Natural killer cell treated with Interleukin-12 subunit alpha and Interleukin-12 subunit beta and Interleukin-15 and Interleukin-18, amount 100 ng/mL, for 72 hours (primary cell): ENCODE measurements at regions not wholly inside any gene's neighbourhood (a gene's known extent, or its start where the extent isn't known, plus 50 kb on each side); places are given as distances from the start of the nearest gene placed in this dataset.

Experiments used
- ATAC-seq, 2 donors: fragments of 150-1000 bp; cut with Tn5 transposase in 1 of 2; sonication (Bioruptor Pico), chemical (Tn5 transposase) in 1 of 2; 2 replicates each; pipeline ENCODE4 v1.10.0; 2021
- DNase-seq: peaks from one replicate; pipeline ENCODE4 v3.0.0; 2022; ENCODE audit warnings: low spot score
- H3K27ac Mint-ChIP-seq, 2 donors: 1 replicate in 1 of 2; 2 replicates in 1 of 2; pipeline ENCODE4 v1.8.0; 2022; ENCODE audit warnings: mixed read lengths in 2 of 2, mild to moderate bottlenecking in 1 of 2, moderate library complexity in 1 of 2
- H3K27me3 Mint-ChIP-seq, 2 donors: 1 replicate in 1 of 2; 2 replicates in 1 of 2; pipeline ENCODE4 v1.8.0; 2022; ENCODE audit warnings: mixed read lengths in 2 of 2
- H3K36me3 Mint-ChIP-seq: one replicate; pipeline ENCODE4 v1.8.0; 2022; ENCODE audit warnings: mixed read lengths
- H3K4me1 Mint-ChIP-seq, 2 donors: 1 replicate in 1 of 2; 2 replicates in 1 of 2; pipeline ENCODE4 v1.8.0; 2022; ENCODE audit warnings: low read depth in 2 of 2, mixed read lengths in 2 of 2, mild to moderate bottlenecking in 1 of 2
- H3K4me3 Mint-ChIP-seq: one replicate; pipeline ENCODE4 v1.8.0; 2022; ENCODE audit warnings: mixed read lengths
- H3K9me3 Mint-ChIP-seq: 2 replicates; pipeline ENCODE4 v1.8.0; 2022; ENCODE audit warnings: mixed read lengths

- ATAC-seq (no peak), DNase-seq (no peak)
- H3K9me3 Mint-ChIP-seq: peaks cover 7% of the 10 kb centered on the region
- H3K4me3 Mint-ChIP-seq: no peak overlapping the region
- H3K27ac Mint-ChIP-seq: no peak overlapping the region
- no peaks in the 10 kb centered on the region for H3K27me3 Mint-ChIP-seq
- H3K4me1 Mint-ChIP-seq: no peaks in the 10 kb centered on the region
- H3K36me3 Mint-ChIP-seq: no peaks in the 10 kb centered on the region
These were observed 242.5 kb upstream of the SOX9 start for GRCh38 chr17:71878271-71878670.

DNA sequence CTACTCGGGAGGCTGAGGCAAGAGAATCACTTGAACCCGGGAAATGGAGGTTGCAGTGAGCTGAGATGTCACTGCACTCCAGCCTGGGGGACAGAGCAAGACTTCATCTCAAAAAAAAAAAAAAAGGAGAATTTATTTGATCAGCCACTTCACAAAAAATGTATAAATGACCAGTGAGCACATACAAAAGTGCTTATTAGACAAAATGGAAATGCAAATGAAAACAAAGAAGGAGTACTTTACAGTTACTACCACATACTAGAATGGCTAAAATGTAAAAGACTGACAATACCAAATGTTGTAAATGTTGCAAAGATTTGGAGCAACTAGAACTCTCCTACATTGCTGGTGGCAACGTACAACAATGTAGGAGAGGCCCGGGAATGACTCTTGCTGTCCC is 241.8 kb upstream of the SOX9 start:
- H3K27me3 Mint-ChIP-seq: no peaks in the 10 kb centered on the region
- H3K27ac Mint-ChIP-seq: no peak overlapping the region
- ATAC-seq (no peak), DNase-seq (no peak)
- H3K36me3 Mint-ChIP-seq: no peaks in the 10 kb centered on the region
- peaks cover 10% of the 10 kb centered on the region for H3K9me3 Mint-ChIP-seq
- no peaks in the 10 kb centered on the region for H3K4me1 Mint-ChIP-seq
- H3K4me3 Mint-ChIP-seq: no peak overlapping the region

DNA sequence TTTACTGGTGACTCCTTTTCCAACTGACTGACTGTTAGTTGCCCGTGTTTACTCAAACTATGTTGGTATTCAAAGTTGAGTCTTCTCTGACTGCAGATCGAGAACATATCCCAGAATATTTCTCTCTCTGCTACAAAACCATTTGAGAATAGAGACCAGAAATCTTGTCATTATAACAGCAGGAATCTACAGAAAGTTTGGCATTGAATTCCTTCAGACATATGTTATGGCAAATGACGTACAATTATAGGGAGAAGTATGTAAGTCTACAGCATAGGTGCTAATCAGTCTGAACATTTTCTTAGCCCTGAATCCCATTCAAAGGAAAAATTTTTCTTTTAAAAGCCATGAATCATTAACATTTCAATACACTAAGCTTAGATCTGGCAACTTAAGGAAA is 239.8 kb upstream of the SOX9 start:
- ATAC-seq (no peak), DNase-seq (no peak)
- H3K9me3 Mint-ChIP-seq: peaks cover 11% of the 10 kb centered on the region
- H3K27me3 Mint-ChIP-seq: no peaks in the 10 kb centered on the region
- no peaks in the 10 kb centered on the region for H3K36me3 Mint-ChIP-seq
- no peak overlapping the region for H3K4me3 Mint-ChIP-seq
- H3K27ac Mint-ChIP-seq: no peak overlapping the region
- no peaks in the 10 kb centered on the region for H3K4me1 Mint-ChIP-seq

GRCh38 chr17:71881581-71881980 is 239.2 kb upstream of the SOX9 start:
- no peak for ATAC-seq
- H3K27ac Mint-ChIP-seq: no peak overlapping the region
- no peaks in the 10 kb centered on the region for H3K27me3 Mint-ChIP-seq
- no peaks in the 10 kb centered on the region for H3K4me1 Mint-ChIP-seq
- H3K9me3 Mint-ChIP-seq: peaks cover 9% of the 10 kb centered on the region
- no peak overlapping the region for H3K4me3 Mint-ChIP-seq
- H3K36me3 Mint-ChIP-seq: no peaks in the 10 kb centered on the region
- no peak for DNase-seq

GRCh38 chr17:71883258-71883657 is 237.6 kb upstream of the SOX9 start:
- no peak overlapping the region for H3K4me3 Mint-ChIP-seq
- H3K36me3 Mint-ChIP-seq: no peaks in the 10 kb centered on the region
- no peak overlapping the region for H3K27ac Mint-ChIP-seq
- DNase-seq (no peak), ATAC-seq (no peak)
- no peaks in the 10 kb centered on the region for H3K27me3 Mint-ChIP-seq
- peaks cover 9% of the 10 kb centered on the region for H3K9me3 Mint-ChIP-seq
- no peaks in the 10 kb centered on the region for H3K4me1 Mint-ChIP-seq

DNA sequence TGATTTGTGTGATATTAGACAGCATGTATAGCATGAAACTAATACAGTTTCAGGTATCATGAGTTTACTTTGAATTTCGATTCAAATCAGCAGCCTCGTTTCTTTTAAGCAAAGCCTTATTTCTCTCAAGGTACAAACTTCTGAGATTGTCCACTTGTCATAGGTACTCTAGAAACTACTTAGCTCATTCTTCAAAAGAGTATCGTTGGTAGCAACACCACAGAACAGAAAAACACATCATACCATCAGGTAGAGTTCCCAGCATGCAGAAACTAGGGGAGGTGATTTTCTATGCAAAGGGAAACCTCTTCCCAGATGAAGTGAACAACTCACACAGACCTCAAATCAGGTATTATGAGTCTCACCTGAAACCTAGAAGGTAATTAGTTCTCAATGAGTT is 237.0 kb upstream of the SOX9 start:
- Mint-ChIP-seq H3K27ac (no peak overlapping the region), H3K4me1 (no peaks in the 10 kb centered on the region), H3K4me3 (no peak overlapping the region), H3K9me3 (peaks cover 9% of the 10 kb centered on the region), H3K36me3 (no peaks in the 10 kb centered on the region), H3K27me3 (no peaks in the 10 kb centered on the region)
- DNase-seq (no peak), ATAC-seq (no peak)

DNA sequence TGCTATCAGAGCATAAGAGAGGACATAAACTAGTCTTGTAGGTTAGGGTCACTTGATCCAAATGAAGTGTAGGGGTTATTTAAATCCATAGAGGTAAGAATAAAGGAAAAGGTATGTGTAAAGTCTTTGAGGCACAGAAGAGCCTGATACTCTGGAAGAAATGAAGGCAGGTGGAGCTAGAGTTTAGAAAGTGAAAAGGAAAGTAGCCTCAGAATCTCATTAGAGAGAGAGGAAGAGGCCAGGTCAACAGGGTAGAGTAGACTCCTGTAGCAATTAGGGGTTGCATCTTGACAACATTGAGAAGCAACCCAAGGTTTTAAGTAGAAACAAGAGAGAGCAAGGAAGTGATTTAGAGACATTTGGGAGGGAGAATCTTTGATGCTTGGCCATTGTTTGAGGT is 235.2 kb upstream of the SOX9 start:
- Mint-ChIP-seq H3K4me3 (no peak overlapping the region), H3K9me3 (peaks cover 12% of the 10 kb centered on the region), H3K27me3 (no peaks in the 10 kb centered on the region), H3K4me1 (no peaks in the 10 kb centered on the region), H3K27ac (no peak overlapping the region), H3K36me3 (no peaks in the 10 kb centered on the region)
- DNase-seq (no peak), ATAC-seq (no peak)

DNA sequence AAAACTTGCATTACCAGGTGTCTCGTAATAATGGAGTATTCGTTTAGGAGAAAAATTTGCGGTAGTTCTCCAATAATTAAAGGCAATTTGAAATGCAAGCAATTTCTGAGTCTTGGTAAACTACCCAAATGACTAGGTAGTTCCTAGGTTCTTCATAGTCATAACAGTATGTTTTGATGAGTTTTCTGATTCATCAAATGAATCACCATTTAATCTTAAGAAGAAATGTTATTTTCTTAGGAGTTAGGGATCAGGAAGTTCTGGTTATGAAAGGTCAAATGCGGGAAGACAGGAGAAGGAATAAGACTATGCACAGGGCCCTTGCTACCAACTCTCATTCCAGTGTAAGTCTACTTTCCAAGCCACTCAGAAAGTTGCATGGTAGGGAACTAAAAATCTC is 221.5 kb upstream of the SOX9 start:
- DNase-seq (no peak), ATAC-seq (no peak)
- no peak overlapping the region for H3K27ac Mint-ChIP-seq
- H3K9me3 Mint-ChIP-seq: peaks cover 7% of the 10 kb centered on the region
- H3K36me3 Mint-ChIP-seq: no peaks in the 10 kb centered on the region
- no peak overlapping the region for H3K4me3 Mint-ChIP-seq
- H3K27me3 Mint-ChIP-seq: no peaks in the 10 kb centered on the region
- H3K4me1 Mint-ChIP-seq: no peaks in the 10 kb centered on the region

DNA sequence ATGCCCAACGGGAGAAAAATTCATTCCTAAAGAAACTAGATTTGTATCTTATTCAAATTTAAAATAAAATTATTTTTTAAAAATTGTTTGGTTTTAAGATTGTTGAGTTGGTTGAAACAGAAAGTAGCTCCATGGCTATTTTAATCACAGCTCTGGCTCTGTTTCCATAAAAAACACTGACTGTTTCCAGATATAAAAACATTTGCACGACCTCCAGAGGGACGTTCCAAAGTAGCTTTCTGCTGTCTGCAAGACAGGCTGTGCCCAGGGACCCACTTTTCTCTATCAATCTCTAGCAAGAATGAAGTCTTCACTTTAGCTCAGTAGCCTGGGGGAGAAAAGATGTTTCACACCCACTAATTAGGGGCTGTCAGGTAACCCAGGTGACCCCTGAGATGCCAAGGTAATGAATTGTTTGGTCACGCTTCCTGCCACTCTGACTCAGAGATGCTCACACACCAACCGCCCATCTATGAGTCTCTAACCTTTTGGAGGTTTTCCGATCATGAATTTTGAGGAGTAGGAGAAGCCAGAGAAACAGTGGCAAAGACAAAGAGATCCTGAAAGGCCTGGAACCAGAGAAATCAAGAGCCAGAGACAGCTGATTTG is 220.1 kb upstream of the SOX9 start:
- Mint-ChIP-seq H3K36me3 (no peaks in the 10 kb centered on the region), H3K4me1 (no peaks in the 10 kb centered on the region), H3K4me3 (no peak overlapping the region), H3K27me3 (no peaks in the 10 kb centered on the region), H3K27ac (no peak overlapping the region), H3K9me3 (peaks cover 7% of the 10 kb centered on the region)
- DNase-seq (no peak), ATAC-seq (no peak)

- H3K27ac Mint-ChIP-seq: no peak overlapping the region
- H3K36me3 Mint-ChIP-seq: no peaks in the 10 kb centered on the region
- no peaks in the 10 kb centered on the region for H3K4me1 Mint-ChIP-seq
- no peak overlapping the region for H3K4me3 Mint-ChIP-seq
- DNase-seq (no peak), ATAC-seq (no peak)
- H3K9me3 Mint-ChIP-seq: peaks cover 3% of the 10 kb centered on the region
- no peaks in the 10 kb centered on the region for H3K27me3 Mint-ChIP-seq
These were observed 217.8 kb upstream of the SOX9 start for GRCh38 chr17:71902894-71903506.

DNA sequence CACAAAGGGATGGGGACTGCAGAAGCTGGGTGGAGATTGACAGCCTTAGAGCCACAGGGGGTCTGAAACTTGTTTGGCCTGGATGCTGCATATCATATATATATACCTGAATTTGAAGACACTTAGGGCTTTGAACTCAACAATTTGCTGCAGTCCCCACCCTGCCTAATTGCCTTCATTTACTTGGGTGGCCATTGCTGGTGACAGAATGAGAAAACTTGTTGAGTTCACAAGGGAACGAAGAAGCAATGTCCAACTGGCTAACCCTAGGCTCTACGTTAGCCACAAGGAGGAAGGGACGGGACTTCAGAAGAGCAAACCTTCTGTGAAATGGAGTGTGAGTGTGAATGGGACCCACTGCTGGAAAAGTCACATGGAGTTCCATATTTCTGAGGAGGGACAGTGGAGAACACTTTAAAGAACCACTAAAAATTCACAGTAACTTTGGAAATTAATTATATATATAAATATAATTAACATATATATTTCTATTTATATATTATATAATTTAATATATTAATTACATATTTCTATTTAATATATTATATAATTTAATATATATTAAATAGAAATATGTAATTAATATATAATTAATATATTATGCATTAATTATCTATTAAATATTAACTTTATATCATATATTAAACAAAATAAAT is 215.3 kb upstream of the SOX9 start:
- no peaks in the 10 kb centered on the region for H3K27me3 Mint-ChIP-seq
- H3K9me3 Mint-ChIP-seq: peaks cover 9% of the 10 kb centered on the region
- no peak overlapping the region for H3K4me3 Mint-ChIP-seq
- H3K27ac Mint-ChIP-seq: no peak overlapping the region
- DNase-seq (no peak), ATAC-seq (no peak)
- no peaks in the 10 kb centered on the region for H3K36me3 Mint-ChIP-seq
- H3K4me1 Mint-ChIP-seq: no peaks in the 10 kb centered on the region

- no peak overlapping the region for H3K27ac Mint-ChIP-seq
- H3K27me3 Mint-ChIP-seq: no peaks in the 10 kb centered on the region
- no peak overlapping the region for H3K4me3 Mint-ChIP-seq
- DNase-seq (no peak), ATAC-seq (no peak)
- no peaks in the 10 kb centered on the region for H3K4me1 Mint-ChIP-seq
- H3K9me3 Mint-ChIP-seq: peaks cover 8% of the 10 kb centered on the region
- no peaks in the 10 kb centered on the region for H3K36me3 Mint-ChIP-seq
These were observed 211.7 kb upstream of the SOX9 start for GRCh38 chr17:71909155-71909554.

DNA sequence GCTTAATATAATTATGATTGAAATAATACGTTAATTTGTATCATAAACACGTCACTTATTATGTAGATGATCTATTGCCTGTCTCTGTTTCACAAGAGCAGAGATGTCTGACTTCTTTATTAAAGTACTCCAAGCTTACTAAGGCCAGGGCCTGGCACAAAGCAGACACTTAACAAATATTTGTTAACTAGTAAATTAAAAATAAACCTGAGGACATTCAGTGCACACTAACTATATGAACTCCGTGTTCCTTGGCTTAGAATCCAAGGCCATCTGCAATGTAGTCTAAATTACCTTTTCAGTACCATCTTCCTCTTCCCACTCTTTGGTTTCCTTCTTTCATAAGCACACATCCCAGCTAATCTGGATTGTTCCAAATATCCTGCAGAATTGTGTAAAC is 210.8 kb upstream of the SOX9 start:
- no peak overlapping the region for H3K27ac Mint-ChIP-seq
- no peak for ATAC-seq
- no peak for DNase-seq

GRCh38 chr17:71914042-71914441 is 206.8 kb upstream of the SOX9 start:
- no peak for ATAC-seq
- H3K36me3 Mint-ChIP-seq: no peaks in the 10 kb centered on the region
- DNase-seq: no peak
- no peak overlapping the region for H3K27ac Mint-ChIP-seq
- H3K4me1 Mint-ChIP-seq: no peaks in the 10 kb centered on the region
- no peaks in the 10 kb centered on the region for H3K27me3 Mint-ChIP-seq
- no peak overlapping the region for H3K4me3 Mint-ChIP-seq
- peaks cover 8% of the 10 kb centered on the region for H3K9me3 Mint-ChIP-seq

More for the DNA sequence above, 210.8 kb upstream of the SOX9 start:
- Mint-ChIP-seq H3K4me3 (no peak overlapping the region), H3K36me3 (no peaks in the 10 kb centered on the region), H3K27me3 (no peaks in the 10 kb centered on the region), H3K9me3 (peaks cover 8% of the 10 kb centered on the region), H3K4me1 (no peaks in the 10 kb centered on the region)

- ATAC-seq: no peak
These were observed 206.0 kb upstream of the SOX9 start for GRCh38 chr17:71914812-71915211.

More at GRCh38 chr17:71914812-71915211, 206.0 kb upstream of the SOX9 start:
- Mint-ChIP-seq H3K4me3 (no peak overlapping the region), H3K9me3 (peaks cover 6% of the 10 kb centered on the region), H3K27ac (no peak overlapping the region), H3K36me3 (no peaks in the 10 kb centered on the region), H3K4me1 (no peaks in the 10 kb centered on the region), H3K27me3 (no peaks in the 10 kb centered on the region)
- DNase-seq: no peak
